Adrenal gland (tissue), 9 donors: ENCODE measurements at regions not wholly inside any gene's neighbourhood (a gene's known extent, or its start where the extent isn't known, plus 50 kb on each side); places are given as distances from the start of the nearest gene placed in this dataset.

Experiments used
- DNase-seq, 7 donors: peaks; one replicate each; pipeline ENCODE4 v3.0.0-alpha.2; 2019 to 2020
- H3K27ac ChIP-seq, 5 donors: fragments of 200-600 bp; sonication (generic) in 4 of 5; 1 replicate in 3 of 5; 2 replicates in 2 of 5; pipeline versions ENCODE4 v1.5.1 to v1.8.0; 2016 to 2020; ENCODE audit warnings: mild to moderate bottlenecking in 1 of 5
- H3K27me3 ChIP-seq: fragments of 200-600 bp; 2 replicates; pipeline ENCODE4 v1.8.0; 2021
- H3K36me3 ChIP-seq, 2 donors: fragments of 200-600 bp; replicated peaks in 1 of 2; 1 replicate in 1 of 2; 2 replicates in 1 of 2; pipeline versions ENCODE4 v1.5.1 to v1.8.0; 2018 to 2022
- H3K4me1 ChIP-seq, 2 donors: fragments of 200-600 bp; replicated peaks in 1 of 2; 1 replicate in 1 of 2; 2 replicates in 1 of 2; pipeline versions ENCODE4 v1.5.1 to v1.8.0; 2018 to 2021
- H3K4me3 ChIP-seq, 4 donors: fragments of 200-600 bp; sonication (generic) in 3 of 4; one replicate each; pipeline ENCODE4 v1.5.1; 2016 to 2018
- H3K9me3 ChIP-seq, 3 donors: fragments of 200-600 bp; sonication (generic) in 1 of 3; replicated peaks in 1 of 3; 1 replicate in 2 of 3; 2 replicates in 1 of 3; pipeline versions ENCODE4 v1.5.1 to v1.8.0; 2016 to 2021
- POLR2A ChIP-seq, 2 donors: fragments of 450-650 bp; IDR thresholded peaks; one replicate each; pipeline ENCODE4 v1.6.1; 2017; ENCODE audit warnings: antibody characterized with exemption in 2 of 2, mild to moderate bottlenecking in 2 of 2, moderate library complexity in 1 of 2
- WGBS, 4 donors: extraction: QIAGEN DNeasy Blood & Tissue Kit in 2 of 4; methylation state at CpG; one replicate each; pipeline versions ENCODE4 v1.1.5 to v1.1.7; 2013 to 2017; 5-methylcytosine and 5-hydroxymethylcytosine counted together
- intact Hi-C, 2 donors: fragments of 100-400 bp; cut with DNase I; formaldehyde crosslinking; loops; one replicate each; pipeline versions ENCODE4 v1.14.1 to v1.15.0; 2022 to 2023
- TF ChIP-seq, protein P1 (sequence below), 6 experiments: fragments of 450-650 bp in 4 of 6; fragments of 200-600 bp in 2 of 6; sonication (generic) in 1 of 6; IDR thresholded peaks; 1 replicate in 5 of 6; 2 replicates in 1 of 6; pipeline versions ENCODE4 v1.5.1 to v1.8.0; 2016 to 2021; ENCODE audit warnings: antibody characterized with exemption in 6 of 6, mild to moderate bottlenecking in 2 of 6, moderate library complexity in 1 of 6
- donor health status: healthy with polysubstance abuse.
- donor health status: Bipolar disorder and iron deficiency.
- donor health status: DM: yes; HTN: yes; CAD: no.
- donor health status: DM: no; HTN: no; CAD: no.
- donor health status: DM: no; HTN: no; CAD: no.

DNA sequence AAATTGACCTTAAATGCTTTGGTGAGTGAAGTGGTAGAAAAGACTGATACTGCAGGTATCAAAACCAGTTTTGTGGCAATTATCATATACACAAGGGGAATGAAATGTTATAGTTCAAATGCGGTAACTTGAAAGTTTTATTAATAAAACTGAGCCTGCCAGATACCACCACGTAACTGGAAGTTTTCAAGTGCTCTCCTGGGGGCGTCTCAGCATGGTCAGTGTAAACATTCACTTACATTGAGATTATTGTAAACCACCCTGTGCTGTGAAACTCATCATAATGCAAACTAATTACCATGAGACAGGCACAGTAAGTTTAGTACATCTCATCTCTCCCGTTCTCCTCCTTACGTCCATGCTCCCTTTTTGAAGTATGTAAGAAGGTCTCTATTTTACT, 280.7 kb upstream of the FAR2 start:
- intact Hi-C loops: no loop called here
- Histone ChIP-seq H3K4me1 (no peaks in the 10 kb centered on the region), H3K4me3 (no peak overlapping the region), H3K27ac (no peak overlapping the region), H3K36me3 (no peaks in the 10 kb centered on the region), H3K27me3 (no peaks in the 10 kb centered on the region), H3K9me3 (no peaks in the 10 kb centered on the region)
- 72 to 82% (median 77%) methylated on average over 5 of the region's 5 CpGs for WGBS, 4 donors
- DNase-seq: no peak
- TF ChIP-seq, protein P1, sequence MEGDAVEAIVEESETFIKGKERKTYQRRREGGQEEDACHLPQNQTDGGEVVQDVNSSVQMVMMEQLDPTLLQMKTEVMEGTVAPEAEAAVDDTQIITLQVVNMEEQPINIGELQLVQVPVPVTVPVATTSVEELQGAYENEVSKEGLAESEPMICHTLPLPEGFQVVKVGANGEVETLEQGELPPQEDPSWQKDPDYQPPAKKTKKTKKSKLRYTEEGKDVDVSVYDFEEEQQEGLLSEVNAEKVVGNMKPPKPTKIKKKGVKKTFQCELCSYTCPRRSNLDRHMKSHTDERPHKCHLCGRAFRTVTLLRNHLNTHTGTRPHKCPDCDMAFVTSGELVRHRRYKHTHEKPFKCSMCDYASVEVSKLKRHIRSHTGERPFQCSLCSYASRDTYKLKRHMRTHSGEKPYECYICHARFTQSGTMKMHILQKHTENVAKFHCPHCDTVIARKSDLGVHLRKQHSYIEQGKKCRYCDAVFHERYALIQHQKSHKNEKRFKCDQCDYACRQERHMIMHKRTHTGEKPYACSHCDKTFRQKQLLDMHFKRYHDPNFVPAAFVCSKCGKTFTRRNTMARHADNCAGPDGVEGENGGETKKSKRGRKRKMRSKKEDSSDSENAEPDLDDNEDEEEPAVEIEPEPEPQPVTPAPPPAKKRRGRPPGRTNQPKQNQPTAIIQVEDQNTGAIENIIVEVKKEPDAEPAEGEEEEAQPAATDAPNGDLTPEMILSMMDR (IDR thresholded peaks at IDR 0.05): no peak
- TF ChIP-seq POLR2A (IDR thresholded peaks at IDR 0.05): no peak

DNA sequence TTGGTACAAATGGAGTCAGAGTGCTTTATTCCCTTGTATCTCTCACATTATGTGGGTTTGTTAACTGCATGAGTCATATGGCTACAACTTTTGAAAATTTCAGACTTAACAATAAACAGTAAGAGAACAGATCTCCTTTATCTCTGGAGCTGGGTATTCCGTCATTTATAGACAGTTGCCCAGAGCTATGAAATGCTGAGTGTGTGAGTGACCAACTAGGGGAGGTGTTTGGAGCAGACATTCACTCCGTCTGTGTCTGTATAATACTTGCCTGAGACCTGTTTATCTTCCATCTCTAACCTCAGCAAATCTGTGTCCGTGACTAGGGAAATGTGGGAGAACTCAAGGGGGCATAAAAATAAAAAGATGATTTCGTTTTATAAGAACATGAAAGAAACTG, 279.9 kb upstream of the FAR2 start:
- TF ChIP-seq POLR2A (IDR thresholded peaks at IDR 0.05): no peak
- TF ChIP-seq, protein P1 (IDR thresholded peaks at IDR 0.05): no peak
- no peak for DNase-seq
- no peak overlapping the region for H3K27ac ChIP-seq

DNA sequence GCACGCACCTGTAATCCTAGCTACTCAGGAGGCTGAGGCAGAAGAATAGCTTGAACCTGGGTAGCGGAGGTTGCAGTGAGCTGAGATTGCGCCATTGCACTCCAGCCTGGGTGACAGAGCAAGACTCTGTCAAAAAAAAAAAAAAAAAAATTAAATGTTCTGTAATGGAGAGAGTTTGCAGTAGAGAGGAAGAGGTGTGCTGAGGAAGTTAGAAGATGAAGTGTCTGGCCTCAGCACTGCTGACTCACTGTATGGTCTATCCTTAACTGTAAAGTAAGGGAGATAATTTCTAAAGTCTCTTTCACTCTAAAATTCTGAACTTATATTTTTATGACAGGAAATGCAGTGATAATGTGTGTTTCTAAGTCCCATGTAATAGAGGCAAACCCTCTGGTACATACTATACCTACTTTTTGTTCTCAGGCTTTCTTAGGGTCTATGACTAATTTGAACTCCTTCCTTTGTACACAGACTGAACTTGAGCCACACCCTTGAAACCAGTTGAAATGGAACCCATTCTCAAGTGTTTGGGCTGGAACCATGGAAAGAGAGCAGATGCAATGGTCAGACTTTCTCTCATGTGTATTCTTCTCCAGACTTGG, 278.1 kb upstream of the FAR2 start:
- WGBS, 4 donors: 51 to 59% (median 54%) methylated on average over 3 of the region's 3 CpGs
- no peaks in the 10 kb centered on the region for H3K9me3 ChIP-seq
- no peak overlapping the region for H3K4me3 ChIP-seq
- DNase-seq: no peak
- no peaks in the 10 kb centered on the region for H3K4me1 ChIP-seq
- no peak overlapping the region for H3K27ac ChIP-seq
- intact Hi-C loops: no loop called here
- no peaks in the 10 kb centered on the region for H3K27me3 ChIP-seq
- no peaks in the 10 kb centered on the region for H3K36me3 ChIP-seq
- TF ChIP-seq, protein P1 (IDR thresholded peaks at IDR 0.05): no peak
- no peak for TF ChIP-seq POLR2A (IDR thresholded peaks at IDR 0.05)

More for the DNA sequence above, 279.9 kb upstream of the FAR2 start:
- WGBS, 4 donors: 48 to 73% (median 60%) methylated on average over 4 of the region's 4 CpGs
- intact Hi-C loops: no loop called here
- Histone ChIP-seq H3K4me3 (no peak overlapping the region), H3K27me3 (no peaks in the 10 kb centered on the region), H3K36me3 (no peaks in the 10 kb centered on the region), H3K4me1 (no peaks in the 10 kb centered on the region), H3K9me3 (no peaks in the 10 kb centered on the region)

DNA sequence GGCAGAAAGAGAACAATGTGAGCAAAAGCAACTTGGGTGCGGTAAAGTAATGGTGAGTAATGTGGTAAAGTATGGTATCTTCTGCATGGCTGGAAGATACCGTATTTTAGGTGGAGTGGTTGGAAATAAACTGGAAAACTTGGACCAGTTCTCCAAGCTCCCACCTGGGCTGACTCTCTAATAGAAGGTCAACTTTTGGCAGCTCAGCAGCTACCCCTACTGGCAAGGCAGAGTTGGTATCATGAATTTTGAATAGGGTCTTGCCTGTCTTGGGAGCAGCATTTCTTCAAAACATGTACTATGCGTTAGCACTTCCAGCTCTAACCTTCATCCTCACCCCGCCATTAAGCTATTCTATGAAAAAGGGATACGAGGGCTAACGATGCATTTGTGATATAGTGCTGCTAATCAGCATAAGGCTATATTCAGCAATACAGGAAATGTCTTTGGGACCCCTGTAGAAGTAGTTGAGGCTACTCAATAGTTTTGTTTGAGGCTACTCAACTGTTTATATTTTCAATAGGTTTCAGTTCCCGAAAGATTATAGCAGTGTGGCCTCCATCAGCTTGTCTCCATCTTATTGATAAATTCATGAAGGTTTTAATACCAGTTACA, 276.3 kb upstream of the FAR2 start:
- intact Hi-C loops: no loop called here
- Histone ChIP-seq H3K36me3 (no peaks in the 10 kb centered on the region), H3K9me3 (no peaks in the 10 kb centered on the region), H3K27me3 (no peaks in the 10 kb centered on the region), H3K27ac (no peak overlapping the region), H3K4me3 (no peak overlapping the region), H3K4me1 (no peaks in the 10 kb centered on the region)
- 43 to 61% (median 52%) methylated on average over 7 of the region's 7 CpGs for WGBS, 4 donors
- TF ChIP-seq POLR2A (IDR thresholded peaks at IDR 0.05): no peak
- TF ChIP-seq, protein P1 (IDR thresholded peaks at IDR 0.05): peak; percentile 19 to 65 (median 52)
- DNase-seq: peak; percentile 19 to 60 (median 36)
